ENCODE measurements at regions not wholly inside any gene's neighbourhood (a gene's known extent, or its start where the extent isn't known, plus 50 kb on each side); places are given as distances from the start of the nearest gene placed in this dataset.

- TF ChIP-seq CTCF (IDR thresholded peaks at IDR 0.05; ENCODE audit: low read depth, low read length) = no peak
- Histone ChIP-seq H3K9me3 (ENCODE audit: low read depth) (no peaks in the 10 kb centered on the region), H3K4me1 (ENCODE audit: low read depth) (no peaks in the 10 kb centered on the region), H3K27ac (no peak overlapping the region), H3K27me3 (no peaks in the 10 kb centered on the region), H3K4me3 (no peak overlapping the region), H3K36me3 (no peaks in the 10 kb centered on the region)
- no peak for DNase-seq (ENCODE audit: low read depth in 1 of 2, low spot score in 1 of 2)
Observed at GRCh38 chr3:117191245-117191644, 481.7 kb downstream of the TUSC7 start.

GRCh38 chr3:117192888-117193287 is 483.3 kb downstream of the TUSC7 start:
- Histone ChIP-seq H3K4me3 (no peak overlapping the region), H3K27me3 (no peaks in the 10 kb centered on the region), H3K27ac (no peak overlapping the region), H3K4me1 (ENCODE audit: low read depth) (no peaks in the 10 kb centered on the region), H3K36me3 (no peaks in the 10 kb centered on the region), H3K9me3 (ENCODE audit: low read depth) (no peaks in the 10 kb centered on the region)
- no peak for DNase-seq (ENCODE audit: low read depth in 1 of 2, low spot score in 1 of 2)
- TF ChIP-seq CTCF (IDR thresholded peaks at IDR 0.05; ENCODE audit: low read depth, low read length) = no peak

GRCh38 chr3:117193390-117193789 is 483.8 kb downstream of the TUSC7 start:
- Histone ChIP-seq H3K9me3 (ENCODE audit: low read depth) (no peaks in the 10 kb centered on the region), H3K27me3 (no peaks in the 10 kb centered on the region), H3K36me3 (no peaks in the 10 kb centered on the region), H3K4me1 (ENCODE audit: low read depth) (no peaks in the 10 kb centered on the region), H3K27ac (no peak overlapping the region), H3K4me3 (no peak overlapping the region)
- no peak for TF ChIP-seq CTCF (IDR thresholded peaks at IDR 0.05; ENCODE audit: low read depth, low read length)
- DNase-seq (ENCODE audit: low read depth in 1 of 2, low spot score in 1 of 2) = no peak

GRCh38 chr3:117195034-117195433 is 485.5 kb downstream of the TUSC7 start:
- Histone ChIP-seq H3K36me3 (no peaks in the 10 kb centered on the region), H3K4me3 (no peak overlapping the region), H3K27me3 (no peaks in the 10 kb centered on the region), H3K27ac (no peak overlapping the region), H3K9me3 (ENCODE audit: low read depth) (no peaks in the 10 kb centered on the region), H3K4me1 (ENCODE audit: low read depth) (no peaks in the 10 kb centered on the region)
- no peak for TF ChIP-seq CTCF (IDR thresholded peaks at IDR 0.05; ENCODE audit: low read depth, low read length)
- DNase-seq (ENCODE audit: low read depth in 1 of 2, low spot score in 1 of 2) = no peak

GRCh38 chr3:117200962-117201361 is 491.4 kb downstream of the TUSC7 start:
- no peak overlapping the region for H3K27ac ChIP-seq
- no peak overlapping the region for H3K4me3 ChIP-seq
- no peaks in the 10 kb centered on the region for H3K9me3 ChIP-seq (ENCODE audit: low read depth)
- no peak for DNase-seq (ENCODE audit: low read depth in 1 of 2, low spot score in 1 of 2)
- no peak for TF ChIP-seq CTCF (IDR thresholded peaks at IDR 0.05; ENCODE audit: low read depth, low read length)
- H3K4me1 ChIP-seq (ENCODE audit: low read depth) = no peaks in the 10 kb centered on the region
- no peaks in the 10 kb centered on the region for H3K27me3 ChIP-seq
- no peaks in the 10 kb centered on the region for H3K36me3 ChIP-seq

All from cardiac muscle cell (in vitro differentiated cells and primary cell).